ENCODE measurements at regions not wholly inside any gene's neighbourhood (a gene's known extent, or its start where the extent isn't known, plus 50 kb on each side); places are given as distances from the start of the nearest gene placed in this dataset.
"Not testable (repeated sequence)": the region's sequence is repeated elsewhere in the genome, so short reads cannot be mapped to it uniquely, and the experiment has no call there.

GRCh38 chr4:123026015-123026414 lies 103.6 kb upstream of the NUDT6 start:
- TF ChIP-seq CTCF (IDR thresholded peaks at IDR 0.05; ENCODE audit: low read depth, low read length); EZH2phosphoT487 (IDR thresholded peaks at IDR 0.05; ENCODE audit: low read depth): not testable (repeated sequence)
